ENCODE measurements at regions not wholly inside any gene's neighbourhood (a gene's known extent, or its start where the extent isn't known, plus 50 kb on each side); places are given as distances from the start of the nearest gene placed in this dataset.

DNA sequence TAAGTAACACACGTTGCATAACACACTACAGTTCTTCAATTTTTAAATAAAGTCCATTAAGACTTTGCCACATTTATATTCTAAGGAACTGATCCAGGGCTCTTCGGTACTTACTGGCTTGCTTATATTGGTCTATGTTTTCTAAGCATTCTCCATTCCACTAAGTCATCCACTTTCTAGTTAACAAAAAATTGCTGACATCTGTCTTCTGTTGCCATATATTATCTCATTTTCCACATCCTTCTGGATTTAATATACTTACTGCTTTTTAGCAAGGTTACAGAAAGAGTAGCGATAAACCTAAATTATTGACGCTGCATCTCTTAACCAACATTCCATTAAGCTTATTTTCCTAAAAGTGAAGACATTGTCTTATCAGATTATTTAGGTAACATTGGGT, 238.4 kb upstream of the LRIG3 start:
- TF ChIP-seq, protein P1, sequence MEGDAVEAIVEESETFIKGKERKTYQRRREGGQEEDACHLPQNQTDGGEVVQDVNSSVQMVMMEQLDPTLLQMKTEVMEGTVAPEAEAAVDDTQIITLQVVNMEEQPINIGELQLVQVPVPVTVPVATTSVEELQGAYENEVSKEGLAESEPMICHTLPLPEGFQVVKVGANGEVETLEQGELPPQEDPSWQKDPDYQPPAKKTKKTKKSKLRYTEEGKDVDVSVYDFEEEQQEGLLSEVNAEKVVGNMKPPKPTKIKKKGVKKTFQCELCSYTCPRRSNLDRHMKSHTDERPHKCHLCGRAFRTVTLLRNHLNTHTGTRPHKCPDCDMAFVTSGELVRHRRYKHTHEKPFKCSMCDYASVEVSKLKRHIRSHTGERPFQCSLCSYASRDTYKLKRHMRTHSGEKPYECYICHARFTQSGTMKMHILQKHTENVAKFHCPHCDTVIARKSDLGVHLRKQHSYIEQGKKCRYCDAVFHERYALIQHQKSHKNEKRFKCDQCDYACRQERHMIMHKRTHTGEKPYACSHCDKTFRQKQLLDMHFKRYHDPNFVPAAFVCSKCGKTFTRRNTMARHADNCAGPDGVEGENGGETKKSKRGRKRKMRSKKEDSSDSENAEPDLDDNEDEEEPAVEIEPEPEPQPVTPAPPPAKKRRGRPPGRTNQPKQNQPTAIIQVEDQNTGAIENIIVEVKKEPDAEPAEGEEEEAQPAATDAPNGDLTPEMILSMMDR (IDR thresholded peaks at IDR 0.05; ENCODE audit: low read length): no peak
- TF ChIP-seq EZH2phosphoT487 (IDR thresholded peaks at IDR 0.05; ENCODE audit: low read length): no peak

Measured in MM.1S (cell line).